IPS-20b (cell line): ENCODE measurements at regions not wholly inside any gene's neighbourhood (a gene's known extent, or its start where the extent isn't known, plus 50 kb on each side); places are given as distances from the start of the nearest gene placed in this dataset.

Experiments used
- H3K27ac ChIP-seq: one replicate; pipeline ENCODE4 v1.5.1; 2013; ENCODE audit warnings: low read length
- H3K27me3 ChIP-seq: 2 replicates; pipeline ENCODE4 v1.6.1; 2013; ENCODE audit warnings: mild to moderate bottlenecking, low read length, inconsistent platforms; ENCODE audit not compliant: insufficient read depth
- H3K36me3 ChIP-seq: 2 replicates; pipeline ENCODE4 v1.6.1; 2013; ENCODE audit warnings: low read depth, mild to moderate bottlenecking, inconsistent platforms, low read length, moderate library complexity; ENCODE audit not compliant: insufficient read depth
- H3K4me1 ChIP-seq: 2 replicates; pipeline ENCODE4 v1.6.1; 2013; ENCODE audit warnings: mild to moderate bottlenecking, control low read depth, inconsistent platforms, low read length, moderate library complexity; ENCODE audit not compliant: insufficient read depth
- H3K4me3 ChIP-seq: 2 replicates; pipeline ENCODE4 v1.5.1; 2013; ENCODE audit warnings: mild to moderate bottlenecking, low read length, inconsistent platforms
- H3K9ac ChIP-seq: 2 replicates; pipeline ENCODE4 v1.6.1; 2013; ENCODE audit warnings: low read depth, mild to moderate bottlenecking, inconsistent platforms, low read length, moderate library complexity
- H3K9me3 ChIP-seq: 2 replicates; pipeline ENCODE4 v1.6.1; 2013; ENCODE audit warnings: mild to moderate bottlenecking, low read depth, low read length, inconsistent platforms; ENCODE audit not compliant: insufficient read depth

GRCh38 chr14:34184126-34184525 lies 233.3 kb upstream of the EGLN3 start:
- Histone ChIP-seq H3K9ac (no peak overlapping the region), H3K36me3 (no peaks in the 10 kb centered on the region), H3K27ac (no peak overlapping the region), H3K4me1 (no peaks in the 10 kb centered on the region), H3K4me3 (no peak overlapping the region), H3K9me3 (no peaks in the 10 kb centered on the region), H3K27me3 (no peaks in the 10 kb centered on the region)

- Histone ChIP-seq H3K9me3 (no peaks in the 10 kb centered on the region), H3K9ac (no peak overlapping the region), H3K27me3 (no peaks in the 10 kb centered on the region), H3K4me3 (no peak overlapping the region), H3K4me1 (no peaks in the 10 kb centered on the region), H3K27ac (no peak overlapping the region), H3K36me3 (no peaks in the 10 kb centered on the region)
Observed at GRCh38 chr14:34183478-34183877, 232.6 kb upstream of the EGLN3 start.

GRCh38 chr14:34181338-34181737 lies 230.5 kb upstream of the EGLN3 start:
- H3K36me3 ChIP-seq: no peaks in the 10 kb centered on the region
- no peaks in the 10 kb centered on the region for H3K9me3 ChIP-seq
- no peak overlapping the region for H3K4me3 ChIP-seq
- H3K27me3 ChIP-seq: no peaks in the 10 kb centered on the region
- H3K9ac ChIP-seq: no peak overlapping the region
- H3K4me1 ChIP-seq: no peaks in the 10 kb centered on the region
- no peak overlapping the region for H3K27ac ChIP-seq

GRCh38 chr14:34180869-34181268 lies 230.0 kb upstream of the EGLN3 start:
- H3K27me3 ChIP-seq: no peaks in the 10 kb centered on the region
- no peak overlapping the region for H3K27ac ChIP-seq
- H3K9me3 ChIP-seq: no peaks in the 10 kb centered on the region
- H3K36me3 ChIP-seq: no peaks in the 10 kb centered on the region
- no peaks in the 10 kb centered on the region for H3K4me1 ChIP-seq
- H3K4me3 ChIP-seq: no peak overlapping the region
- H3K9ac ChIP-seq: no peak overlapping the region

- no peak overlapping the region for H3K9ac ChIP-seq
- H3K4me3 ChIP-seq: no peak overlapping the region
- H3K27ac ChIP-seq: no peak overlapping the region
- H3K9me3 ChIP-seq: no peaks in the 10 kb centered on the region
- H3K27me3 ChIP-seq: no peaks in the 10 kb centered on the region
- no peaks in the 10 kb centered on the region for H3K4me1 ChIP-seq
- H3K36me3 ChIP-seq: no peaks in the 10 kb centered on the region
Observed at GRCh38 chr14:34180434-34180833, 229.6 kb upstream of the EGLN3 start.

GRCh38 chr14:34179727-34180126 lies 228.9 kb upstream of the EGLN3 start:
- no peak overlapping the region for H3K4me3 ChIP-seq
- H3K9me3 ChIP-seq: no peaks in the 10 kb centered on the region
- H3K27ac ChIP-seq: no peak overlapping the region
- no peaks in the 10 kb centered on the region for H3K27me3 ChIP-seq
- no peaks in the 10 kb centered on the region for H3K4me1 ChIP-seq
- no peak overlapping the region for H3K9ac ChIP-seq
- no peaks in the 10 kb centered on the region for H3K36me3 ChIP-seq

GRCh38 chr14:34177466-34177865 lies 226.6 kb upstream of the EGLN3 start:
- Histone ChIP-seq H3K27ac (no peak overlapping the region), H3K9me3 (no peaks in the 10 kb centered on the region), H3K36me3 (no peaks in the 10 kb centered on the region), H3K9ac (no peak overlapping the region), H3K27me3 (no peaks in the 10 kb centered on the region), H3K4me1 (no peaks in the 10 kb centered on the region), H3K4me3 (no peak overlapping the region)

GRCh38 chr14:34175574-34175973 lies 224.7 kb upstream of the EGLN3 start:
- no peaks in the 10 kb centered on the region for H3K27me3 ChIP-seq
- H3K36me3 ChIP-seq: no peaks in the 10 kb centered on the region
- no peak overlapping the region for H3K9ac ChIP-seq
- H3K4me3 ChIP-seq: no peak overlapping the region
- H3K27ac ChIP-seq: no peak overlapping the region
- no peaks in the 10 kb centered on the region for H3K9me3 ChIP-seq
- H3K4me1 ChIP-seq: no peaks in the 10 kb centered on the region

GRCh38 chr14:34174973-34175372 lies 224.1 kb upstream of the EGLN3 start:
- Histone ChIP-seq H3K27ac (no peak overlapping the region), H3K9me3 (no peaks in the 10 kb centered on the region), H3K4me1 (no peaks in the 10 kb centered on the region), H3K27me3 (no peaks in the 10 kb centered on the region), H3K9ac (no peak overlapping the region), H3K4me3 (no peak overlapping the region), H3K36me3 (no peaks in the 10 kb centered on the region)

- no peaks in the 10 kb centered on the region for H3K4me1 ChIP-seq
- no peak overlapping the region for H3K4me3 ChIP-seq
- H3K9me3 ChIP-seq: no peaks in the 10 kb centered on the region
- H3K9ac ChIP-seq: no peak overlapping the region
- no peak overlapping the region for H3K27ac ChIP-seq
- H3K27me3 ChIP-seq: no peaks in the 10 kb centered on the region
- H3K36me3 ChIP-seq: no peaks in the 10 kb centered on the region
Observed at GRCh38 chr14:34173916-34174315, 223.0 kb upstream of the EGLN3 start.

- no peaks in the 10 kb centered on the region for H3K4me1 ChIP-seq
- H3K9ac ChIP-seq: no peak overlapping the region
- no peak overlapping the region for H3K27ac ChIP-seq
- H3K27me3 ChIP-seq: no peaks in the 10 kb centered on the region
- no peaks in the 10 kb centered on the region for H3K36me3 ChIP-seq
- no peaks in the 10 kb centered on the region for H3K9me3 ChIP-seq
- no peak overlapping the region for H3K4me3 ChIP-seq
Observed at GRCh38 chr14:34172550-34173368, 221.9 kb upstream of the EGLN3 start.

- Histone ChIP-seq H3K9ac (no peak overlapping the region), H3K4me3 (no peak overlapping the region), H3K36me3 (no peaks in the 10 kb centered on the region), H3K27me3 (no peaks in the 10 kb centered on the region), H3K4me1 (no peaks in the 10 kb centered on the region), H3K9me3 (no peaks in the 10 kb centered on the region), H3K27ac (no peak overlapping the region)
Observed at GRCh38 chr14:34172173-34172451, 221.2 kb upstream of the EGLN3 start.
